Neural cell (in vitro differentiated cells): ENCODE measurements at regions not wholly inside any gene's neighbourhood (a gene's known extent, or its start where the extent isn't known, plus 50 kb on each side); places are given as distances from the start of the nearest gene placed in this dataset.

Experiments
- CTCF ChIP-seq: fragments of 450-650 bp; IDR thresholded peaks from 2 replicates; pipeline ENCODE4 v1.5.1; 2014; ENCODE audit warnings: antibody characterized with exemption, mild to moderate bottlenecking, moderate library complexity; ENCODE audit not compliant: poor library complexity, severe bottlenecking
- EP300 ChIP-seq: fragments of 450-650 bp; conservative IDR thresholded peaks from 2 replicates; pipeline ENCODE4 v1.6.1; 2014; ENCODE audit warnings: antibody characterized with exemption, mild to moderate bottlenecking, moderate library complexity; ENCODE audit not compliant: poor library complexity, severe bottlenecking
- MXI1 ChIP-seq: fragments of 450-650 bp; conservative IDR thresholded peaks from 2 replicates; pipeline ENCODE4 v1.6.1; 2014; ENCODE audit warnings: antibody characterized with exemption, mild to moderate bottlenecking; ENCODE audit not compliant: poor library complexity, severe bottlenecking
- POLR2AphosphoS5 ChIP-seq: IDR thresholded peaks from 2 replicates; pipeline ENCODE4 v1.6.1; 2012
- SMC3 ChIP-seq: fragments of 450-650 bp; conservative IDR thresholded peaks from 2 replicates; pipeline ENCODE4 v1.6.1; 2014; ENCODE audit warnings: antibody characterized with exemption, mild to moderate bottlenecking, moderate library complexity; ENCODE audit not compliant: poor library complexity
- TAF1 ChIP-seq: IDR thresholded peaks from 2 replicates; pipeline ENCODE4 v1.6.1; 2012; ENCODE audit warnings: low read depth

DNA sequence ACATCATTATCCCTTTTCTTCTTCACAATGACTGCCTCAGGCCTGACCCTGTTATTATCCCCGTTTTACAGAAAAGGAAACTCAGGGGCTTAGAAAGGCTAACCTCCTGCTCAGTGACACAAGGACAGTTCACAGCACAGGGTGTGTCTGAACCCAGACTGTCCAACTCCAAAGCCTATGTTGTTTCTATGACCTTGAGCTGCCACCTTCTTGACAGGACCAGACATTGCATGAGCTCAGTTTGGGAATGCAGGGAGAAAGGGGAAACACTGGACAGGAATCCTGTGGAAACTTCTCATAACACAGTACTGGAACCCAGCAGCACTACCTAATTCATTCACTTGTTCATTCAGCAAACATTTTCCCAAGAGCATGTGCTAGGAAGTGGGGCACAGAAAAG is 472.8 kb downstream of the CDK5RAP2 start:
- TF ChIP-seq MXI1 (no peak), TAF1 (no peak), EP300 (no peak), CTCF (no peak), POLR2AphosphoS5 (no peak), SMC3 (no peak)
